ENCODE measurements at regions not wholly inside any gene's neighbourhood (a gene's known extent, or its start where the extent isn't known, plus 50 kb on each side); places are given as distances from the start of the nearest gene placed in this dataset.

DNA sequence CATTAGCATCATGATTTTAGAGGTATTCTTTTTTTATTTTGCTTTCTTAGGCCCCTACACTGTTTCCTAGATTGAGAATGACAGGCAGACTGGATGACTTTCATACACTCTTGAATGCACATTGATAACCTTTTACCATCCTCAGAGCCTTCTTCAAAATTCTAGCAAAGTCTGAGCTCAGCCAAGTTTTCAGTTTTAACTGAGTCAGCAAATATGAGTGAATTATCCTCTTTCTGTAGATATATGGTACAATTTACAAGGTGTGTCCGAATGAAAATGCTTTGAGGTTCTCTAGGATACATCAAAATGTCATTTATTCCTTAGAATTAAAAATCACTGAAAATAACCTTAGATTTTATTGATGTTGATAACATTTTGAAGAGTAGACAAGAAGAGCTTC lies 1038.2 kb upstream of the POU3F3 start:
- Histone ChIP-seq H3K36me3 (ENCODE audit: low read length) (no peaks in the 10 kb centered on the region), H3K79me2 (ENCODE audit: insufficient read depth, low read length) (no peaks in the 10 kb centered on the region), H3K9me2 (replicated peaks; ENCODE audit: insufficient read depth, low read length) (no peaks in the 10 kb centered on the region), H3K27me3 (ENCODE audit: low read length) (no peaks in the 10 kb centered on the region), H2AFZ (ENCODE audit: low read depth, low read length, severe bottlenecking) (no peak overlapping the region), H3K9me3 (ENCODE audit: insufficient read depth, low read length) (no peaks in the 10 kb centered on the region), H3K27ac (ENCODE audit: low read depth, low read length) (no peak overlapping the region), H3K4me3 (ENCODE audit: insufficient read depth, low read length, poor library complexity, severe bottlenecking) (no peak overlapping the region), H4K20me1 (ENCODE audit: low read depth, low read length) (no peaks in the 10 kb centered on the region), H3F3A (ENCODE audit: insufficient read depth) (no peaks in the 10 kb centered on the region), H3K4me2 (ENCODE audit: low read depth, low read length, poor library complexity, severe bottlenecking) (no peak overlapping the region), H3K9ac (ENCODE audit: low read length) (no peak overlapping the region)
- TF ChIP-seq EZH2phosphoT487 (conservative IDR thresholded peaks at IDR 0.05; ENCODE audit: low read length), result no peak
- TF ChIP-seq, protein P1, sequence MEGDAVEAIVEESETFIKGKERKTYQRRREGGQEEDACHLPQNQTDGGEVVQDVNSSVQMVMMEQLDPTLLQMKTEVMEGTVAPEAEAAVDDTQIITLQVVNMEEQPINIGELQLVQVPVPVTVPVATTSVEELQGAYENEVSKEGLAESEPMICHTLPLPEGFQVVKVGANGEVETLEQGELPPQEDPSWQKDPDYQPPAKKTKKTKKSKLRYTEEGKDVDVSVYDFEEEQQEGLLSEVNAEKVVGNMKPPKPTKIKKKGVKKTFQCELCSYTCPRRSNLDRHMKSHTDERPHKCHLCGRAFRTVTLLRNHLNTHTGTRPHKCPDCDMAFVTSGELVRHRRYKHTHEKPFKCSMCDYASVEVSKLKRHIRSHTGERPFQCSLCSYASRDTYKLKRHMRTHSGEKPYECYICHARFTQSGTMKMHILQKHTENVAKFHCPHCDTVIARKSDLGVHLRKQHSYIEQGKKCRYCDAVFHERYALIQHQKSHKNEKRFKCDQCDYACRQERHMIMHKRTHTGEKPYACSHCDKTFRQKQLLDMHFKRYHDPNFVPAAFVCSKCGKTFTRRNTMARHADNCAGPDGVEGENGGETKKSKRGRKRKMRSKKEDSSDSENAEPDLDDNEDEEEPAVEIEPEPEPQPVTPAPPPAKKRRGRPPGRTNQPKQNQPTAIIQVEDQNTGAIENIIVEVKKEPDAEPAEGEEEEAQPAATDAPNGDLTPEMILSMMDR (IDR thresholded peaks at IDR 0.05; ENCODE audit: insufficient read depth, low read length, poor library complexity, severe bottlenecking), result no peak

DNA sequence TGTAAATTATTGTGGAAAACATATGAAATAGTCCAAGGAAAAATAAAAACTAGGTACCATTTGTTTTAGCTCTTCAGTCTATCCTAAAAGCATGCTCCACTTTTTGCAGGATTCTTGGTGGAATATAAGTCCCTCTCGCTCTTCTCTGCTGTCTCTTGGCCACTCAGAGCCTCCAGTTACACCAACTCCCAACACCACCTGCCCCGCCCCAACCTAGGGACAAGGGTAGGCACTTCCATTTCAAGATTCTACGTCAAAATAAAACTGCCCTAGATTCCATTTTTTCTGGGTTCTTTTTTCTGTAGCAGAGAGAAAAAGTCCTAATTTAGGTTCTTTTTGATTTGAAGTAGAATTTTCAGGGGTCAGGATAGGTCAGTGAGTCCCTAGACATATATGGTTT lies 1036.2 kb upstream of the POU3F3 start:
- TF ChIP-seq, protein P1 (IDR thresholded peaks at IDR 0.05; ENCODE audit: insufficient read depth, low read length, poor library complexity, severe bottlenecking), result no peak
- no peak for TF ChIP-seq EZH2phosphoT487 (conservative IDR thresholded peaks at IDR 0.05; ENCODE audit: low read length)
- Histone ChIP-seq H3K9me2 (replicated peaks; ENCODE audit: insufficient read depth, low read length) (no peaks in the 10 kb centered on the region), H4K20me1 (ENCODE audit: low read depth, low read length) (no peaks in the 10 kb centered on the region), H3F3A (ENCODE audit: insufficient read depth) (no peaks in the 10 kb centered on the region), H3K79me2 (ENCODE audit: insufficient read depth, low read length) (no peaks in the 10 kb centered on the region), H3K9me3 (ENCODE audit: insufficient read depth, low read length) (no peaks in the 10 kb centered on the region), H3K27me3 (ENCODE audit: low read length) (no peaks in the 10 kb centered on the region; the same call in 1 of the 2 replicates), H2AFZ (ENCODE audit: low read depth, low read length, severe bottlenecking) (no peak overlapping the region), H3K4me3 (ENCODE audit: insufficient read depth, low read length, poor library complexity, severe bottlenecking) (no peak overlapping the region), H3K4me2 (ENCODE audit: low read depth, low read length, poor library complexity, severe bottlenecking) (no peak overlapping the region), H3K36me3 (ENCODE audit: low read length) (no peaks in the 10 kb centered on the region), H3K27ac (ENCODE audit: low read depth, low read length) (no peak overlapping the region), H3K9ac (ENCODE audit: low read length) (no peak overlapping the region)

DNA sequence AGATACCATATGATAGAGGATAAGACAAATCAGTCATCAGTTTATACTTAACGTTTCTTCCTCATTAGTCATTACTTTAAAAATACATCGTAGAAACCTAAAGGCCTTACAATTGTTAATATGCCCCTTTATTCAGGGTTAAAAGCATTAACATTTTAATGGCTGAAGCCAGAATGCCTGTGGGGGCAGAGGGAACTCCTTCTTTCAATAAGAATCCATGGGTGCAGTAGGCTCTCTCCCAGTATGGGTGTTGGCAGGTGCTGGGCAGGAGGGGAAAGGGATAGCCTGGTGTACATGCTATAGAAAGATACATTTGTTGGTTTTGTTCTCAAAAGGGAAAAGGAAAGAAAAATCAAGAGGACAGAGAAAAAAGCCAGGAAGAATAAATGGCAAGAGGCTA lies 1035.7 kb upstream of the POU3F3 start:
- no peaks in the 10 kb centered on the region for H3K36me3 ChIP-seq (ENCODE audit: low read length)
- no peak overlapping the region for H3K9ac ChIP-seq (ENCODE audit: low read length)
- no peak overlapping the region for H3K4me2 ChIP-seq (ENCODE audit: low read depth, low read length, poor library complexity, severe bottlenecking)
- H3K27ac ChIP-seq (ENCODE audit: low read depth, low read length), result no peak overlapping the region
- no peak overlapping the region for H2AFZ ChIP-seq (ENCODE audit: low read depth, low read length, severe bottlenecking)
- H3K4me3 ChIP-seq (ENCODE audit: insufficient read depth, low read length, poor library complexity, severe bottlenecking), result no peak overlapping the region
- no peaks in the 10 kb centered on the region for H3K9me3 ChIP-seq (ENCODE audit: insufficient read depth, low read length)
- no peaks in the 10 kb centered on the region for H3F3A ChIP-seq (ENCODE audit: insufficient read depth)
- H3K9me2 ChIP-seq (replicated peaks; ENCODE audit: insufficient read depth, low read length), result no peaks in the 10 kb centered on the region
- H4K20me1 ChIP-seq (ENCODE audit: low read depth, low read length), result no peaks in the 10 kb centered on the region
- TF ChIP-seq EZH2phosphoT487 (conservative IDR thresholded peaks at IDR 0.05; ENCODE audit: low read length), result no peak
- TF ChIP-seq, protein P1 (IDR thresholded peaks at IDR 0.05; ENCODE audit: insufficient read depth, low read length, poor library complexity, severe bottlenecking), result no peak
- no peaks in the 10 kb centered on the region; the same call in 1 of the 2 replicates for H3K27me3 ChIP-seq (ENCODE audit: low read length)
- H3K79me2 ChIP-seq (ENCODE audit: insufficient read depth, low read length), result no peaks in the 10 kb centered on the region
